ENCODE measurements at regions not wholly inside any gene's neighbourhood (a gene's known extent, or its start where the extent isn't known, plus 50 kb on each side); places are given as distances from the start of the nearest gene placed in this dataset.

GRCh38 chr12:56851462-56851861 is 82.7 kb downstream of the SDR9C7 start (continued):
- TF ChIP-seq, protein P1, sequence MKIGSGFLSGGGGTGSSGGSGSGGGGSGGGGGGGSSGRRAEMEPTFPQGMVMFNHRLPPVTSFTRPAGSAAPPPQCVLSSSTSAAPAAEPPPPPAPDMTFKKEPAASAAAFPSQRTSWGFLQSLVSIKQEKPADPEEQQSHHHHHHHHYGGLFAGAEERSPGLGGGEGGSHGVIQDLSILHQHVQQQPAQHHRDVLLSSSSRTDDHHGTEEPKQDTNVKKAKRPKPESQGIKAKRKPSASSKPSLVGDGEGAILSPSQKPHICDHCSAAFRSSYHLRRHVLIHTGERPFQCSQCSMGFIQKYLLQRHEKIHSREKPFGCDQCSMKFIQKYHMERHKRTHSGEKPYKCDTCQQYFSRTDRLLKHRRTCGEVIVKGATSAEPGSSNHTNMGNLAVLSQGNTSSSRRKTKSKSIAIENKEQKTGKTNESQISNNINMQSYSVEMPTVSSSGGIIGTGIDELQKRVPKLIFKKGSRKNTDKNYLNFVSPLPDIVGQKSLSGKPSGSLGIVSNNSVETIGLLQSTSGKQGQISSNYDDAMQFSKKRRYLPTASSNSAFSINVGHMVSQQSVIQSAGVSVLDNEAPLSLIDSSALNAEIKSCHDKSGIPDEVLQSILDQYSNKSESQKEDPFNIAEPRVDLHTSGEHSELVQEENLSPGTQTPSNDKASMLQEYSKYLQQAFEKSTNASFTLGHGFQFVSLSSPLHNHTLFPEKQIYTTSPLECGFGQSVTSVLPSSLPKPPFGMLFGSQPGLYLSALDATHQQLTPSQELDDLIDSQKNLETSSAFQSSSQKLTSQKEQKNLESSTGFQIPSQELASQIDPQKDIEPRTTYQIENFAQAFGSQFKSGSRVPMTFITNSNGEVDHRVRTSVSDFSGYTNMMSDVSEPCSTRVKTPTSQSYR (CRISPR knock-in tag; IDR thresholded peaks at IDR 0.05): no peak

- ATAC-seq (no peak), DNase-seq (ENCODE audit: low spot score) (no peak)
- H3K9me3 Mint-ChIP-seq: peaks cover 11% of the 10 kb centered on the region
- H3K4me1 Mint-ChIP-seq: no peaks in the 10 kb centered on the region
- TF ChIP-seq JAZF1 (CRISPR knock-in tag; IDR thresholded peaks at IDR 0.05): no peak
- TF ChIP-seq ZNF138 (CRISPR knock-in tag; conservative IDR thresholded peaks at IDR 0.05): no peak
- TF ChIP-seq ZNF396 (CRISPR knock-in tag; IDR thresholded peaks at IDR 0.05; ENCODE audit: borderline replicate concordance): no peak
- TF ChIP-seq GABPB1 (CRISPR knock-in tag; IDR thresholded peaks at IDR 0.05): no peak
- TF ChIP-seq, protein P2, sequence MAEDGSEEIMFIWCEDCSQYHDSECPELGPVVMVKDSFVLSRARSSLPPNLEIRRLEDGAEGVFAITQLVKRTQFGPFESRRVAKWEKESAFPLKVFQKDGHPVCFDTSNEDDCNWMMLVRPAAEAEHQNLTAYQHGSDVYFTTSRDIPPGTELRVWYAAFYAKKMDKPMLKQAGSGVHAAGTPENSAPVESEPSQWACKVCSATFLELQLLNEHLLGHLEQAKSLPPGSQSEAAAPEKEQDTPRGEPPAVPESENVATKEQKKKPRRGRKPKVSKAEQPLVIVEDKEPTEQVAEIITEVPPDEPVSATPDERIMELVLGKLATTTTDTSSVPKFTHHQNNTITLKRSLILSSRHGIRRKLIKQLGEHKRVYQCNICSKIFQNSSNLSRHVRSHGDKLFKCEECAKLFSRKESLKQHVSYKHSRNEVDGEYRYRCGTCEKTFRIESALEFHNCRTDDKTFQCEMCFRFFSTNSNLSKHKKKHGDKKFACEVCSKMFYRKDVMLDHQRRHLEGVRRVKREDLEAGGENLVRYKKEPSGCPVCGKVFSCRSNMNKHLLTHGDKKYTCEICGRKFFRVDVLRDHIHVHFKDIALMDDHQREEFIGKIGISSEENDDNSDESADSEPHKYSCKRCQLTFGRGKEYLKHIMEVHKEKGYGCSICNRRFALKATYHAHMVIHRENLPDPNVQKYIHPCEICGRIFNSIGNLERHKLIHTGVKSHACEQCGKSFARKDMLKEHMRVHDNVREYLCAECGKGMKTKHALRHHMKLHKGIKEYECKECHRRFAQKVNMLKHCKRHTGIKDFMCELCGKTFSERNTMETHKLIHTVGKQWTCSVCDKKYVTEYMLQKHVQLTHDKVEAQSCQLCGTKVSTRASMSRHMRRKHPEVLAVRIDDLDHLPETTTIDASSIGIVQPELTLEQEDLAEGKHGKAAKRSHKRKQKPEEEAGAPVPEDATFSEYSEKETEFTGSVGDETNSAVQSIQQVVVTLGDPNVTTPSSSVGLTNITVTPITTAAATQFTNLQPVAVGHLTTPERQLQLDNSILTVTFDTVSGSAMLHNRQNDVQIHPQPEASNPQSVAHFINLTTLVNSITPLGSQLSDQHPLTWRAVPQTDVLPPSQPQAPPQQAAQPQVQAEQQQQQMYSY (CRISPR knock-in tag; IDR thresholded peaks at IDR 0.05): no peak
- TF ChIP-seq ETV6 (CRISPR knock-in tag; IDR thresholded peaks at IDR 0.05): no peak
- TF ChIP-seq SP1 (CRISPR knock-in tag; conservative IDR thresholded peaks at IDR 0.05): no peak
- TF ChIP-seq PRRX2 (CRISPR knock-in tag; IDR thresholded peaks at IDR 0.05): no peak
- TF ChIP-seq, protein P3, sequence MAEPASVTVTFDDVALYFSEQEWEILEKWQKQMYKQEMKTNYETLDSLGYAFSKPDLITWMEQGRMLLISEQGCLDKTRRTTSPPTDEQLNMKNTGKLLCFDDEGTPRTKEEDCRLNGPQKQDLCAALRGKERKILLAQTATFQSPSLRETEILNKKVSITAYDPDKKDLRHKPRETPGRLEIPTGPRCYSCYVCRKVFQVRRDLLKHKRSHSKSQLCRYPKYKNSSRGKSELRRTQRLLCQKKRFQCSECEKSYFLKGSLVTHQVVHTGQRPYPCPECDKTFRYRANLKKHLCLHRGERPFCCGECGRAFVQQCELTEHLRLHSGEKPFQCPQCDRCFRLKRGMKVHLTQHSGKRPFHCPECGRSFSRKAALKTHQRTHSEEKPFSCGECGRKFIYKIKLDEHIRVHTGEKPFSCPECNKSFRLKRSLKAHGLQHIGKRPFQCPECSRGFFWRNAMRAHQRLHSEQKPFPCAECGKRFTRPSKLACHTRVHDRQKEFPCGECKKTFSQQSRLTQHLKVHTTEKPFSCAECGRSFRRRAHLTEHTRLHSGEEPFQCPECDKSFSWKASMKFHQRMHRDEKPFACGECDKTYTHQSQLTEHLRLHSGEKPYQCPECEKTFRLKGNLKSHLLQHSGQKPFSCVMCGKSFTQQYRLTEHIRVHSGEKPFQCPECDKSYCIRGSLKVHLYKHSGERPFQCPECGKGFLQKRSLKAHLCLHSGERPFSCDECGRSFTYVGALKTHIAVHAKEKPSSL (CRISPR knock-in tag; conservative IDR thresholded peaks at IDR 0.05): no peak
- no peak for TF ChIP-seq ZNF121 (CRISPR knock-in tag; IDR thresholded peaks at IDR 0.05)
- TF ChIP-seq ELF4 (CRISPR knock-in tag; IDR thresholded peaks at IDR 0.05; ENCODE audit: low read depth): no peak
- TF ChIP-seq, protein P4, sequence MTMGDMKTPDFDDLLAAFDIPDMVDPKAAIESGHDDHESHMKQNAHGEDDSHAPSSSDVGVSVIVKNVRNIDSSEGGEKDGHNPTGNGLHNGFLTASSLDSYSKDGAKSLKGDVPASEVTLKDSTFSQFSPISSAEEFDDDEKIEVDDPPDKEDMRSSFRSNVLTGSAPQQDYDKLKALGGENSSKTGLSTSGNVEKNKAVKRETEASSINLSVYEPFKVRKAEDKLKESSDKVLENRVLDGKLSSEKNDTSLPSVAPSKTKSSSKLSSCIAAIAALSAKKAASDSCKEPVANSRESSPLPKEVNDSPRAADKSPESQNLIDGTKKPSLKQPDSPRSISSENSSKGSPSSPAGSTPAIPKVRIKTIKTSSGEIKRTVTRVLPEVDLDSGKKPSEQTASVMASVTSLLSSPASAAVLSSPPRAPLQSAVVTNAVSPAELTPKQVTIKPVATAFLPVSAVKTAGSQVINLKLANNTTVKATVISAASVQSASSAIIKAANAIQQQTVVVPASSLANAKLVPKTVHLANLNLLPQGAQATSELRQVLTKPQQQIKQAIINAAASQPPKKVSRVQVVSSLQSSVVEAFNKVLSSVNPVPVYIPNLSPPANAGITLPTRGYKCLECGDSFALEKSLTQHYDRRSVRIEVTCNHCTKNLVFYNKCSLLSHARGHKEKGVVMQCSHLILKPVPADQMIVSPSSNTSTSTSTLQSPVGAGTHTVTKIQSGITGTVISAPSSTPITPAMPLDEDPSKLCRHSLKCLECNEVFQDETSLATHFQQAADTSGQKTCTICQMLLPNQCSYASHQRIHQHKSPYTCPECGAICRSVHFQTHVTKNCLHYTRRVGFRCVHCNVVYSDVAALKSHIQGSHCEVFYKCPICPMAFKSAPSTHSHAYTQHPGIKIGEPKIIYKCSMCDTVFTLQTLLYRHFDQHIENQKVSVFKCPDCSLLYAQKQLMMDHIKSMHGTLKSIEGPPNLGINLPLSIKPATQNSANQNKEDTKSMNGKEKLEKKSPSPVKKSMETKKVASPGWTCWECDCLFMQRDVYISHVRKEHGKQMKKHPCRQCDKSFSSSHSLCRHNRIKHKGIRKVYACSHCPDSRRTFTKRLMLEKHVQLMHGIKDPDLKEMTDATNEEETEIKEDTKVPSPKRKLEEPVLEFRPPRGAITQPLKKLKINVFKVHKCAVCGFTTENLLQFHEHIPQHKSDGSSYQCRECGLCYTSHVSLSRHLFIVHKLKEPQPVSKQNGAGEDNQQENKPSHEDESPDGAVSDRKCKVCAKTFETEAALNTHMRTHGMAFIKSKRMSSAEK (CRISPR knock-in tag; IDR thresholded peaks at IDR 0.05; ENCODE audit: borderline replicate concordance): no peak
- peaks cover 12% of the 10 kb centered on the region for H3K27me3 Mint-ChIP-seq (ENCODE audit: low read depth)
- CTCF ChIA-PET: interaction anchor here (1.8 to 2.8 kb wide), 5 partner anchors 72 to 160 kb away, joined by 7 to 64 read pairs (median 12); partner anchors contain the start of gene HSD17B6
- no peak overlapping the region for H3K4me3 Mint-ChIP-seq
- H3K36me3 Mint-ChIP-seq: no peaks in the 10 kb centered on the region
- no peak overlapping the region for H3K27ac Mint-ChIP-seq
- POLR2A ChIA-PET: no interaction called here
Observed at GRCh38 chr12:56840922-56841321, 77.8 kb downstream of the HSD17B6 start.
